Putamen (tissue), 1 donor: ENCODE measurements at regions not wholly inside any gene's neighbourhood (a gene's known extent, or its start where the extent isn't known, plus 50 kb on each side); places are given as distances from the start of the nearest gene placed in this dataset.
A peak's percentile ranks its signal among the peaks of the same experiment; 100 is the strongest.
"Not testable (repeated sequence)": the region's sequence is repeated elsewhere in the genome, so short reads cannot be mapped to it uniquely, and the experiment has no call there.

Source experiments
- DNase-seq: peaks from one replicate; pipeline ENCODE4 v3.0.0-alpha.2; 2016; ENCODE audit warnings: low spot score

GRCh38 chr17:27208370-27208769, 85.5 kb upstream of the WSB1 start:
- DNase-seq, result not testable (repeated sequence)

- no peak for DNase-seq
These were observed 84.6 kb upstream of the WSB1 start for GRCh38 chr17:27209316-27209715.

- not testable (repeated sequence) for DNase-seq
These were observed 83.1 kb upstream of the WSB1 start for GRCh38 chr17:27210809-27211208.

GRCh38 chr17:27216836-27217235, 77.1 kb upstream of the WSB1 start:
- no peak for DNase-seq

GRCh38 chr17:27217631-27218030, 76.3 kb upstream of the WSB1 start:
- no peak for DNase-seq

GRCh38 chr17:27218041-27218440, 75.9 kb upstream of the WSB1 start:
- no peak for DNase-seq

GRCh38 chr17:27218719-27219488, 75.0 kb upstream of the WSB1 start:
- DNase-seq, result no peak

- no peak for DNase-seq
These were observed 71.4 kb upstream of the WSB1 start for GRCh38 chr17:27222515-27222914.

- DNase-seq, result no peak
These were observed 69.2 kb upstream of the WSB1 start for GRCh38 chr17:27224526-27225315.

- no peak for DNase-seq
These were observed 67.2 kb upstream of the WSB1 start for GRCh38 chr17:27226611-27227230.

GRCh38 chr17:27230996-27231395, 62.9 kb upstream of the WSB1 start:
- no peak for DNase-seq

GRCh38 chr17:27232328-27232727, 61.6 kb upstream of the WSB1 start:
- no peak for DNase-seq

- no peak for DNase-seq
These were observed 60.9 kb upstream of the WSB1 start for GRCh38 chr17:27233059-27233458.

GRCh38 chr17:27233776-27234175, 60.1 kb upstream of the WSB1 start:
- DNase-seq, result no peak

GRCh38 chr17:27236717-27237315, 57.1 kb upstream of the WSB1 start:
- peak; percentile 73 for DNase-seq

GRCh38 chr17:27237890-27238289, 56.0 kb upstream of the WSB1 start:
- no peak for DNase-seq

GRCh38 chr17:27239046-27239445, 54.9 kb upstream of the WSB1 start:
- no peak for DNase-seq

GRCh38 chr17:27239584-27239983, 54.3 kb upstream of the WSB1 start:
- DNase-seq, result no peak

GRCh38 chr17:27240086-27240801, 53.7 kb upstream of the WSB1 start:
- no peak for DNase-seq

GRCh38 chr17:27240802-27241155, 53.1 kb upstream of the WSB1 start:
- DNase-seq, result no peak

- no peak for DNase-seq
These were observed 52.5 kb upstream of the WSB1 start for GRCh38 chr17:27241346-27241946.

- no peak for DNase-seq
These were observed 51.0 kb upstream of the WSB1 start for GRCh38 chr17:27242951-27243350.
